Small intestine (tissue), 7 donors: ENCODE measurements at regions not wholly inside any gene's neighbourhood (a gene's known extent, or its start where the extent isn't known, plus 50 kb on each side); places are given as distances from the start of the nearest gene placed in this dataset.

Experiments used
- DNase-seq, 2 donors: peaks; one replicate each; pipeline versions ENCODE4 v3.0.0 to v3.0.0-alpha.2; 2013
- FAIRE-seq: peaks from 2 replicates; lab custom pipeline; 2012; peaks lifted over from hg19 to GRCh38; lab: Jason Lieb, UNC
- H3K27ac ChIP-seq, 3 donors: one replicate each; pipeline ENCODE4 v1.5.1; 2013; ENCODE audit warnings: low read length in 2 of 3, mild to moderate bottlenecking in 2 of 3, control low read depth in 1 of 3, inconsistent platforms in 1 of 3, low read depth in 1 of 3, moderate library complexity in 1 of 3
- H3K27me3 ChIP-seq, 3 donors: one replicate each; pipeline ENCODE4 v1.6.1; 2013; ENCODE audit warnings: low read length in 3 of 3, inconsistent platforms in 1 of 3; ENCODE audit not compliant: control insufficient read depth in 3 of 3, insufficient read depth in 3 of 3
- H3K36me3 ChIP-seq, 3 donors: one replicate each; pipeline ENCODE4 v1.6.1; 2013; ENCODE audit warnings: low read length in 3 of 3, inconsistent platforms in 1 of 3, low read depth in 1 of 3, mild to moderate bottlenecking in 1 of 3, moderate library complexity in 1 of 3; ENCODE audit not compliant: control insufficient read depth in 3 of 3, insufficient read depth in 2 of 3
- H3K4me1 ChIP-seq, 3 donors: one replicate each; pipeline ENCODE4 v1.6.1; 2013; ENCODE audit warnings: low read length in 2 of 3, inconsistent platforms in 1 of 3, low read depth in 1 of 3, mild to moderate bottlenecking in 1 of 3, moderate library complexity in 1 of 3; ENCODE audit not compliant: control insufficient read depth in 3 of 3, insufficient read depth in 2 of 3
- H3K4me3 ChIP-seq, 3 donors: one replicate each; pipeline ENCODE4 v1.5.1; 2013; ENCODE audit warnings: low read length in 3 of 3, control low read depth in 1 of 3, inconsistent platforms in 1 of 3, low read depth in 1 of 3, mild to moderate bottlenecking in 1 of 3, moderate library complexity in 1 of 3
- H3K9me3 ChIP-seq, 2 donors: one replicate each; pipeline ENCODE4 v1.6.1; 2013; ENCODE audit warnings: low read depth in 1 of 2, low read length in 1 of 2; ENCODE audit not compliant: control insufficient read depth in 2 of 2, insufficient read depth in 1 of 2
- WGBS, 3 donors: extraction: QIAGEN DNeasy Blood & Tissue Kit; methylation state at CpG; one replicate each; pipeline ENCODE4 v1.1.7; 2013; 5-methylcytosine and 5-hydroxymethylcytosine counted together
- donor health status: healthy with polysubstance abuse.
- donor health status: control.
- donor health status: control.
- donor health status: Bipolar disorder and iron deficiency.
- donor health status: healthy.

DNA sequence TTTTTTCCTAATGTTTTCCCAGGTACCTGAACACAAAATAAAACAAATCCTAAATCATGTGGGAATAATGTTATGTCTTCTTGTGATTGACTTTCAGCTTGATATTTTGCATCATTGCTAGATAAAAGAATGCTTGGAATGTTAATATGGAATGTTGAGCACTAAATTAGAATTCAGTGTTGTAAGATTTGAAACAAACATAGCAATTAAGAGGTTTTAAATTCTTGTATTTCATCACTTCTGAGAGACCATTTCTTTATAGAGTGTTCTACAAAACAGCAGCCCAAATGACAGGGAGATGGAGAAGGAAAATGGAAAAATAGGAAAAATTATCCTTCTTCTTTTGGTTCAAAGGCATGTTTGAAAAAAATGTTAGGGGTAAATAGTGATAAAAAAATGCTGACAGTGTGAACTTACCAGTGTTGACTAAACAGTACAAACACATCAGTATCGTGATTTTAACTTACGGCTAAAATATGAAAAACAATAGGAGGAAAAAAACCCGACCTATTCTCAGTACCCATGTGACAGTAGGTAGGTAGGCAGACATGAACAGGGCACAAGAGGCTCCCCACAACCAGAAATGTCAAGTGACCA lies 102.6 kb upstream of the PDE5A start:
- Histone ChIP-seq H3K4me3 (no peak overlapping the region), H3K4me1 (no peaks in the 10 kb centered on the region), H3K27ac (no peak overlapping the region), H3K36me3 (no peaks in the 10 kb centered on the region), H3K27me3 (no peaks in the 10 kb centered on the region), H3K9me3 (peaks cover 0 to 4% of the 10 kb centered on the region in 2 donors)
- FAIRE-seq (no peak), DNase-seq (no peak)
- WGBS, 3 donors = 72 to 93% (median 81%) methylated on average over 3 of the region's 3 CpGs

DNA sequence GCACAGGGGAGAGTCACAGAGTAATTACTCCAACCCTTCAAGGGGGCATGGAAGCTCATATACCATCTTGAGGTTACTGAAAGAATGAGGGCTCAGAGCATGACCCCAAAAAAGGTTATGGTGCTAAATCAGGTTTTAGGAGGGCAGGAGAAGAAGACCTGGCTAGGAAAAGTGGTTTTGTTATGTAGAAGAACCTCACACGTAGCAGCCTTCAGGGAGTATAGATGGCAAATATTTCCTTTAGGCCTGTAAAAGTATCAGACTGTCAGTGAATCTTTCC lies 102.0 kb upstream of the PDE5A start:
- DNase-seq (no peak), FAIRE-seq (no peak)
- Histone ChIP-seq H3K4me1 (no peaks in the 10 kb centered on the region), H3K27ac (no peak overlapping the region), H3K4me3 (no peak overlapping the region), H3K9me3 (peaks cover 0 to 4% of the 10 kb centered on the region in 2 donors), H3K36me3 (no peaks in the 10 kb centered on the region), H3K27me3 (no peaks in the 10 kb centered on the region)
- WGBS, 3 donors = 68 to 89% (median 83%) methylated on average over 1 of the region's 1 CpG

DNA sequence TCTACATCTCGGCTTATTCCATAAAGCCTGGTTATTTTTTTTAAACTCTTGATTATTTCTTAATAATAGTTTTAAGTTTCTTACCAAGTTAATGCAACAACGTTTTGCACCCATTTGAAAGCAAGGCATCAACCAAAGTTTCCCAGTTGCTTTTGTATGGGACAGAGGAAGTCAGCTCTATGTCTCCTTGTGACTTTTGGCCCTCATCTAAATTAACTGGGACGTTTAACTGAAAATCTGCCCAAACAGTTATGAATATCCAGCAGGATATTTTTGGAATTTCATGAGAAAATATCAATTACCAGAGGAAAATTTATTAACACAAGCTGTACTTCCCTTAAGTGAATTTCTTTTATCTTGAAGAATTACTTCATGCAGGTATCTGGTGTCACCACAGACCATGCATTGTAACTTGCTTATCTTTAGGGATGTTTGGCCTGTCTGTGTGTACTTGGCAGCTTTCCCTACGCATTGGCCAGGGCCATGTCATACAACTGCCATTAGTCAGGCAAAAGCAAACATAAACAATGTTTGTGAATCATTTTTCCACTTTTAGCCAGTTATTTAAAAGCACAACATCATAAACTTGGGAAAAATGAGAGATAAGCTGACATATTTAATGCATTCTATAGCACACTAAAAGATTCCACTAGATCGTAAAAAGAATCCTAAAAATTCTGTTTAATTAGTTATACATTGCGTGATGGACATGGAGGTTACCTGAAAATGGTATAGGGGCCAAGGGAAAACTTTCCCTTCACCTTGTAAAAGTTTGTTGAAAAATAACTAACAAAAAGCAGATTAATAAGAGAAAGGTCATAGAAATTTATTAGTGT lies 101.4 kb upstream of the PDE5A start:
- Histone ChIP-seq H3K4me1 (no peaks in the 10 kb centered on the region), H3K27ac (no peak overlapping the region), H3K27me3 (no peaks in the 10 kb centered on the region), H3K9me3 (peaks cover 0 to 4% of the 10 kb centered on the region in 2 donors), H3K4me3 (no peak overlapping the region), H3K36me3 (no peaks in the 10 kb centered on the region)
- WGBS, 3 donors = 38 to 47% (median 41%) methylated on average over 6 of the region's 6 CpGs
- peak; percentile 24 to 30 for DNase-seq
- FAIRE-seq = no peak

DNA sequence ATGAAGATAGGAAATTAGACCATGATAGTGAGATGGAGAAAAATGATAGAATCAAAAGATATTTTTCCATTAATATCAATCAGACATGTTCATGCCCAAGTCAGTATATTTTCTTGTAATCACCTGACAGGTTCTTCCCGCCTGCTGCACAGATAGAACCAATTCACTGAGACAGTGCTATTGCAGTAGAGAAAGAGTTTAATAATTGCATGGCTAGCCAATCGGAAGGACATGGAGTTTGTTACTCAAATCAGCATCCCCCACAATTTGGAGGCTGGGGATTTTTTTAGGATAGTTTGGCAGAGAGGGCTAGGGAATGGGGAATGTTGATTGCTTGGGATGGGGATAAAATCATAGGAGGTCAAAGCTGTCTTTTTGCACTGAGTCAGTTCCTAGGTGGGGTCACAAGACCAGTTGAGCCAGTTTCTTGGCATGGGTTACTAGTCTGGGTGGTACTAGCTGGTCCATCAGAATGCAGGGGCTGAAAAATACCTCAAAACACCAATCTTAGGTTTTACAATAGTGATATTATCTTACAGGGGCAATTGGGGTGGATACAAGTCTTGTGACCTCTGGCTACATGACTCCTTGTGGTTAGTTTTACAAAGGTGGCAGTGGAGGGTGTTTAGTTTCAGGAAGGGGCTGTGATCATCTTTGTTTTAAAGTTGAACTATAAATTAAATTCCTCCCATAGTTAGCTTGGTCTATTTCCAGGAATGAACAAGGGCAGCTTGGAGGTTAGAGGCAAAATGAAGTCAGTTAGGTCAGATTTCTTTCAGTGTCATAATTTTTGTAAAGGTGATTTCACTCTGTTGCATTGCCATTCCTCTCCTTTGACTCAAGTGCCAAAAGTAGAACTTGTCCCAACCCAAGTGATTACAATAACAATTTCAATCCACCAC lies 100.3 kb upstream of the PDE5A start:
- WGBS, 3 donors = 80 to 91% (median 91%) methylated on average over 2 of the region's 2 CpGs
- no peaks in the 10 kb centered on the region for H3K4me1 ChIP-seq
- H3K27ac ChIP-seq = no peak overlapping the region
- H3K27me3 ChIP-seq = no peaks in the 10 kb centered on the region
- H3K9me3 ChIP-seq = peaks cover 0 to 4% of the 10 kb centered on the region in 2 donors
- H3K36me3 ChIP-seq = no peaks in the 10 kb centered on the region
- no peak for DNase-seq
- FAIRE-seq = no peak
- H3K4me3 ChIP-seq = no peak overlapping the region

DNA sequence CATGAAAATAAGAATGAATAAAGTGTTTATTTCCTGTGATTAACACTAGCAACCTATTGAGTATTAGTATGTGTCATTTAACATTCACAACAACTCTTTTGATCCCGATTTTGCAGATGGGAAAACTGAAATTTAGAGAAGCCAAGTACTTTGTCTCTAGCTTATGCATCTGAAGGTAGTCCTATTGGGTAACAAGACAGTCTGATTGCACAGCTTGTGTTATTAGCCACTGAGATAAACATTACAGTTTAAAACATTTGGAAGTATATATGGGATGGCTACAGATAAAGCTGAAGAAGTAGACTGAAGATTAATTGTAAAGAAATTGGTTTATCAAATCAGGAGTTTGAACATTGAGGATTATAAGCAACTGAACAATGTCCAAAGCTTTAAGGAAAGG lies 99.6 kb upstream of the PDE5A start:
- H3K4me1 ChIP-seq = no peaks in the 10 kb centered on the region
- peaks cover 0 to 4% of the 10 kb centered on the region in 2 donors for H3K9me3 ChIP-seq
- H3K27me3 ChIP-seq = no peaks in the 10 kb centered on the region
- DNase-seq = no peak
- H3K27ac ChIP-seq = no peak overlapping the region
- no peak for FAIRE-seq
- 70 to 83% (median 82%) methylated on average over 1 of the region's 1 CpG for WGBS, 3 donors
- no peaks in the 10 kb centered on the region for H3K36me3 ChIP-seq
- H3K4me3 ChIP-seq = no peak overlapping the region

DNA sequence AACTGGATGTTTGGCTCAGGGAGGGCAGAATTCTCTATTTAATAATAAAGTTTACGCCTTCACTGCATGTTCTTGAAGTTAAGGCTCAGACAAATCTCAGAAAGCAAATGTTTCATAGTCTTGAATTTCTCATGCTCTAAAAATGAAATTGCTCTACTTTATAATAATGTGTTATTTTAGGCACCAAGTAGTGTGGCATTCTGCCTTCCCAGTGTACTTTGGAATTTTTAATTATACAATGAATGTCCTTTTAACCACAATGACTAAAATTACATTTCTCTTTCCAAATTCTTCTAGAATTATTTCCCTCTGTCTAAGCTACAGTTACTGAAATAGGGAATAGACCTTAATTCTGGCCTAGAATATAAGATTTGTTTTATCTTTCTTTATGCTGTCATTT lies 97.9 kb upstream of the PDE5A start:
- DNase-seq (no peak), FAIRE-seq (no peak)
- Histone ChIP-seq H3K27me3 (no peaks in the 10 kb centered on the region), H3K27ac (no peak overlapping the region), H3K9me3 (peaks cover 0 to 4% of the 10 kb centered on the region in 2 donors), H3K4me3 (no peak overlapping the region), H3K36me3 (no peaks in the 10 kb centered on the region), H3K4me1 (no peaks in the 10 kb centered on the region)
- WGBS, 3 donors = 88 to 97% (median 96%) methylated on average over 1 of the region's 1 CpG

DNA sequence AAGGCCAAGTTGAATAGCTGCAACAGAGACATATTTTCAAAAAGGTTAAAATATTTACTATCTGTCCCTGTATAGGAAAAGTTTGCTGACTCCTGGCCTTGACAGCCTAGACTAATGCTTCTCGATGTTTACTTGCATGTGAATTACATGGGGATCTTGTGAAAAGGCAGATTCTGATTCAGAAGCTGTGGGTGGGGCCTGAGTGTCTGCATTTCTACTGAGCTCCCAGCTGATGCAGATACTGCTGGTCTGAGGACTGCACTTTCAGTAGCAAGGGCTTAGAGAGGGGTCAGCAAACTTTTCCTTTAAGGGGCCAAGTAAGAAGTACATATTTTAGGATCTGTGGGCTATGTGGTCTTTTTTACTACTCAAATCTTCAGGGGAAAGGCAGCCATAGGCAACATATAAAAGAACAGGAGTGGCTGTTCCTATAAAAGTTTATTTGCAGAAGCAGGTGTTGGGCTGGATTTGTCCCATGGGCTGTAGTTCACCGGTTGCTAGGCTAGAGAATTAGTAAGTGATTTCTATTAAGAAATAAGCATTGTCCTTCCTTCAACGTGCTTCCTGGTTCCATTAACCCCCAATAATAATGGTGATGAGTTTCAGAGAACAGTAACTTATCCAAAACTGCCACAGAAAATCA lies 97.2 kb upstream of the PDE5A start:
- DNase-seq (peak in 1 of 2 donors; percentile 4), FAIRE-seq (no peak)
- Histone ChIP-seq H3K9me3 (peaks cover 0 to 4% of the 10 kb centered on the region in 2 donors), H3K36me3 (no peaks in the 10 kb centered on the region), H3K4me3 (no peak overlapping the region), H3K27me3 (no peaks in the 10 kb centered on the region), H3K27ac (no peak overlapping the region), H3K4me1 (no peaks in the 10 kb centered on the region)
- 21 to 29% (median 28%) methylated on average over 3 of the region's 3 CpGs for WGBS, 3 donors

DNA sequence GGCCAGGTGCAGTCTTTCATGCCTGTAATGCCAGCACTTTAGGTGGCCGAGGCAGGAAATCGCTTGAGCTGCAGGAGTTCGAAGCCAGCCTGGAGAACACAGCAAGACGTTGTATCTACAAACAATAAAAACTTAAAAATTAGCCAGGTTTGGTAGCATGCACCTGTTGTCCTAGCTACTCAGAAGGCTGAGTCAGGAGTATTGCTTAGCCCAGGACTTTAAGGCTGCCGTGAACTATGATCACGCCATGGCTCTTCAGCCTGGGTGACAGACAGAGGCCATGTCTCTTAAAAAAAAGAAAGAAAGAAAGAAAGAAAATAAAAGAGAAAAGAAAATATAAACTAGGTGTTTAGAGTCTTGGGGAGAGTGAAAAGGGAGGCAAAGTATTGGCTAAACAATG lies 96.4 kb upstream of the PDE5A start:
- no peaks in the 10 kb centered on the region for H3K4me1 ChIP-seq
- DNase-seq = no peak
- no peak overlapping the region for H3K4me3 ChIP-seq
- no peaks in the 10 kb centered on the region for H3K36me3 ChIP-seq
- no peak overlapping the region for H3K27ac ChIP-seq
- WGBS, 3 donors = 67 to 80% (median 72%) methylated on average over 6 of the region's 6 CpGs
- H3K27me3 ChIP-seq = no peaks in the 10 kb centered on the region
- peaks cover 0 to 4% of the 10 kb centered on the region in 2 donors for H3K9me3 ChIP-seq
- FAIRE-seq = no peak
